ENCODE measurements at regions not wholly inside any gene's neighbourhood (a gene's known extent, or its start where the extent isn't known, plus 50 kb on each side); places are given as distances from the start of the nearest gene placed in this dataset.

DNA sequence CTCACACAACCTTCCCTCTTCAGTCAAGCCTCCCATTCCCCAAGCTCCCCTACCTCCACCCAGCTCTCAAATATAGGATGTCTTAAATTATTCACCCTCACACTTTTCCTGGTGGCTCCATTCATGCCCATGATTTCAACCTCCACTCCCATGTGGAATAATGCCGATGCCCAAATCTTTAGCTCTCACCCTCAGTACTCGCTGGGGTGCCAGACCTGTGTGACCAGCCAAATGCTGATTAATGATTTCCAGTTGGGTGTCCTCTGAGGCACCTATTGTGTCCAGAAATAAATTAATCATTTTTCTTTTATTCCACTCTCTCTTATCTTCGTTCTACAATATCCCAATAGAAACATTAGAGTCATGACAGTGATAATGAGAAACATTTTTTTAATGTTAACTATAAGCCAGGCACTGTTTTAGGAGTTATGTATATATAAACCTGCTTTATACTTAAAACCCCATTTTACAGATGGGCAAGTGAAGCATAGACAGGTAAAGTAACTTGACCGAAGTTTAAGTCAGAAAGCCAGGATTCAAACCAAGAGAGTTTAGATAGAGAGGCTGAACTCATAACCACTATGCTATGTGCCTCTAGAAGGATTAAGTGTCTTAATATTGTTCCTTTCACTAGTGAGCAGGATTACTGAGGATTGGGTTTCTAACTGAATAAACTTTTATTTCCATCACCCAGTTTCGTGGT, 209.7 kb downstream of the DUSP10 start:
- TF ChIP-seq EZH2 (IDR thresholded peaks at IDR 0.05; ENCODE audit: insufficient read depth, poor library complexity, severe bottlenecking) (no peak), EZH2phosphoT487 (IDR thresholded peaks at IDR 0.05; ENCODE audit: insufficient read depth, low read depth) (no peak)
